ENCODE measurements at regions not wholly inside any gene's neighbourhood (a gene's known extent, or its start where the extent isn't known, plus 50 kb on each side); places are given as distances from the start of the nearest gene placed in this dataset.

GRCh38 chr2:192615105-192615504 lies 420.4 kb upstream of the TMEFF2 start:
- POLR2A ChIA-PET, result no interaction called here
- Histone ChIP-seq H3K27ac (ENCODE audit: extremely low read depth, low read depth, low read length) (no peak overlapping the region), H3K4me3 (ENCODE audit: low read depth, low read length) (no peak overlapping the region), H3K9me3 (ENCODE audit: control insufficient read depth, insufficient read depth, low read depth, low read length) (no peaks in the 10 kb centered on the region), H3K4me1 (ENCODE audit: control insufficient read depth, insufficient read depth, low read length) (no peaks in the 10 kb centered on the region), H3K36me3 (ENCODE audit: control insufficient read depth in 2 of 2, insufficient read depth in 1 of 2, low read length in 2 of 2) (no peaks in the 10 kb centered on the region)
- TF ChIP-seq, protein P1, sequence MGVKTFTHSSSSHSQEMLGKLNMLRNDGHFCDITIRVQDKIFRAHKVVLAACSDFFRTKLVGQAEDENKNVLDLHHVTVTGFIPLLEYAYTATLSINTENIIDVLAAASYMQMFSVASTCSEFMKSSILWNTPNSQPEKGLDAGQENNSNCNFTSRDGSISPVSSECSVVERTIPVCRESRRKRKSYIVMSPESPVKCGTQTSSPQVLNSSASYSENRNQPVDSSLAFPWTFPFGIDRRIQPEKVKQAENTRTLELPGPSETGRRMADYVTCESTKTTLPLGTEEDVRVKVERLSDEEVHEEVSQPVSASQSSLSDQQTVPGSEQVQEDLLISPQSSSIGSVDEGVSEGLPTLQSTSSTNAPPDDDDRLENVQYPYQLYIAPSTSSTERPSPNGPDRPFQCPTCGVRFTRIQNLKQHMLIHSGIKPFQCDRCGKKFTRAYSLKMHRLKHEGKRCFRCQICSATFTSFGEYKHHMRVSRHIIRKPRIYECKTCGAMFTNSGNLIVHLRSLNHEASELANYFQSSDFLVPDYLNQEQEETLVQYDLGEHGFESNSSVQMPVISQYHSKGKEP (tag by site-specific recombination; IDR thresholded peaks at IDR 0.05), result no peak
- TF ChIP-seq ZNF677 (tag by site-specific recombination; IDR thresholded peaks at IDR 0.05), result no peak
- no peak for TF ChIP-seq ZNF658 (tag by site-specific recombination; IDR thresholded peaks at IDR 0.05)
- TF ChIP-seq ZNF138 (tag by site-specific recombination; IDR thresholded peaks at IDR 0.05; ENCODE audit: borderline replicate concordance), result no peak
- TF ChIP-seq EGR2 (tag by site-specific recombination; IDR thresholded peaks at IDR 0.05; ENCODE audit: low read depth), result no peak
- no peak for TF ChIP-seq ZNF791 (tag by site-specific recombination; IDR thresholded peaks at IDR 0.05)
- TF ChIP-seq, protein P2, sequence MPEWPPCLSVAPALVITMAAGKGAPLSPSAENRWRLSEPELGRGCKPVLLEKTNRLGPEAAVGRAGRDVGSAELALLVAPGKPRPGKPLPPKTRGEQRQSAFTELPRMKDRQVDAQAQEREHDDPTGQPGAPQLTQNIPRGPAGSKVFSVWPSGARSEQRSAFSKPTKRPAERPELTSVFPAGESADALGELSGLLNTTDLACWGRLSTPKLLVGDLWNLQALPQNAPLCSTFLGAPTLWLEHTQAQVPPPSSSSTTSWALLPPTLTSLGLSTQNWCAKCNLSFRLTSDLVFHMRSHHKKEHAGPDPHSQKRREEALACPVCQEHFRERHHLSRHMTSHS (tag by site-specific recombination; IDR thresholded peaks at IDR 0.05), result no peak
- TF ChIP-seq GLIS2 (tag by site-specific recombination; IDR thresholded peaks at IDR 0.05), result no peak
- TF ChIP-seq ZNF174 (tag by site-specific recombination; IDR thresholded peaks at IDR 0.05), result no peak
- no peak for TF ChIP-seq ZNF423 (tag by site-specific recombination; IDR thresholded peaks at IDR 0.05)
- no peak for TF ChIP-seq KLF7 (tag by site-specific recombination; IDR thresholded peaks at IDR 0.05; ENCODE audit: borderline replicate concordance)
- no peak for TF ChIP-seq ZNF274 (IDR thresholded peaks at IDR 0.05; ENCODE audit: low read length)
- no peak for TF ChIP-seq ZNF274 (tag by site-specific recombination; IDR thresholded peaks at IDR 0.05; ENCODE audit: borderline replicate concordance)
- TF ChIP-seq SCRT2 (tag by site-specific recombination; IDR thresholded peaks at IDR 0.05), result no peak
- no peak for TF ChIP-seq ZSCAN4 (tag by site-specific recombination; IDR thresholded peaks at IDR 0.05)
- no peak for TF ChIP-seq ZSCAN18 (tag by site-specific recombination; IDR thresholded peaks at IDR 0.05)
- TF ChIP-seq ZNF223 (tag by site-specific recombination; IDR thresholded peaks at IDR 0.05), result no peak
- TF ChIP-seq YY2 (tag by site-specific recombination; IDR thresholded peaks at IDR 0.05), result no peak
- CTCF ChIA-PET, result no interaction called here

GRCh38 chr2:192604295-192604694 lies 409.6 kb upstream of the TMEFF2 start:
- no peaks in the 10 kb centered on the region for H3K4me1 ChIP-seq (ENCODE audit: control insufficient read depth, insufficient read depth, low read length)
- no peak overlapping the region for H3K4me3 ChIP-seq (ENCODE audit: low read depth, low read length)
- ChIA-PET POLR2A (no interaction called here), CTCF (no interaction called here)
- no peaks in the 10 kb centered on the region for H3K36me3 ChIP-seq (ENCODE audit: control insufficient read depth in 2 of 2, insufficient read depth in 1 of 2, low read length in 2 of 2)
- no peak overlapping the region for H3K27ac ChIP-seq (ENCODE audit: extremely low read depth, low read depth, low read length)
- no peaks in the 10 kb centered on the region for H3K9me3 ChIP-seq (ENCODE audit: control insufficient read depth, insufficient read depth, low read depth, low read length)
- TF ChIP-seq MEIS1 (CRISPR knock-in tag; IDR thresholded peaks at IDR 0.05; ENCODE audit: borderline replicate concordance) (no peak), ZFP69B (tag by site-specific recombination; IDR thresholded peaks at IDR 0.05) (no peak), HOXA7 (CRISPR knock-in tag; IDR thresholded peaks at IDR 0.05; ENCODE audit: borderline replicate concordance) (no peak), ZNF544 (tag by site-specific recombination; IDR thresholded peaks at IDR 0.05) (no peak), ZSCAN18 (tag by site-specific recombination; IDR thresholded peaks at IDR 0.05) (no peak), ZEB2 (tag by site-specific recombination; IDR thresholded peaks at IDR 0.05) (no peak), ZNF433 (tag by site-specific recombination; IDR thresholded peaks at IDR 0.05; ENCODE audit: low read depth) (no peak), ZNF416 (tag by site-specific recombination; IDR thresholded peaks at IDR 0.05) (no peak), ZNF664 (tag by site-specific recombination; IDR thresholded peaks at IDR 0.05) (no peak), ZNF501 (tag by site-specific recombination; IDR thresholded peaks at IDR 0.05) (no peak)
- TF ChIP-seq, protein P3, sequence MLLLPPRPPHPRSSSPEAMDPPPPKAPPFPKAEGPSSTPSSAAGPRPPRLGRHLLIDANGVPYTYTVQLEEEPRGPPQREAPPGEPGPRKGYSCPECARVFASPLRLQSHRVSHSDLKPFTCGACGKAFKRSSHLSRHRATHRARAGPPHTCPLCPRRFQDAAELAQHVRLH (tag by site-specific recombination; IDR thresholded peaks at IDR 0.05), result no peak
- TF ChIP-seq, protein P4, sequence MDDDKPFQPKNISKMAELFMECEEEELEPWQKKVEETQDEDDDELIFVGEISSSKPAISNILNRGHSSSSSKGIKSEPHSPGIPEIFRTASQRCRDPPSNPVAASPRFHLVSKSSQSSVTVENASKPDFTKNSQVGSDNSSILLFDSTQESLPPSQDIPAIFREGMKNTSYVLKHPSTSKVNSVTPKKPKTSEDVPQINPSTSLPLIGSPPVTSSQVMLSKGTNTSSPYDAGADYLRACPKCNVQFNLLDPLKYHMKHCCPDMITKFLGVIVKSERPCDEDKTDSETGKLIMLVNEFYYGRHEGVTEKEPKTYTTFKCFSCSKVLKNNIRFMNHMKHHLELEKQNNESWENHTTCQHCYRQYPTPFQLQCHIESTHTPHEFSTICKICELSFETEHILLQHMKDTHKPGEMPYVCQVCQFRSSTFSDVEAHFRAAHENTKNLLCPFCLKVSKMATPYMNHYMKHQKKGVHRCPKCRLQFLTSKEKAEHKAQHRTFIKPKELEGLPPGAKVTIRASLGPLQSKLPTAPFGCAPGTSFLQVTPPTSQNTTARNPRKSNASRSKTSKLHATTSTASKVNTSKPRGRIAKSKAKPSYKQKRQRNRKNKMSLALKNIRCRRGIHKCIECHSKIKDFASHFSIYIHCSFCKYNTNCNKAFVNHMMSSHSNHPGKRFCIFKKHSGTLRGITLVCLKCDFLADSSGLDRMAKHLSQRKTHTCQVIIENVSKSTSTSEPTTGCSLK (tag by site-specific recombination; IDR thresholded peaks at IDR 0.05), result no peak
